ENCODE measurements at regions not wholly inside any gene's neighbourhood (a gene's known extent, or its start where the extent isn't known, plus 50 kb on each side); places are given as distances from the start of the nearest gene placed in this dataset.

DNA sequence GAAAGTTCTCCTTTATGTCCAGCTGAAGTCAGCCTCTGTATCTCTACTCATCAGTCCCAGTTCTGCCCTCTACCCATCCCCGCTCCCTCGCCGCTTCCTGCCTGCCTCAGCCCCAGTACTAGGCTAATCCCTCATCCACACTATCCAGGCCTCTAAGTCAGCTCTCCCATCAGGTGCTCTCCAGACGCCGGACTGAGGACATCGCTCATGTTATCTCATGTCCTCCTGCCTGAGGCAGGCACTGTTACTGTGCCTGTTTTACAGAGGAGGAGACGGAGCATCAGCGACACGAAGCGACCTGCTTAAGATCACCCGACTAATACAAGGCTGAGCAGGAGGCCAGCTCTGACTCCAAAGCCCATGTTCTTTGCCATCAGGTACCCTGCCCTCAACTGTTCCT lies 57.3 kb upstream of the RUNX3 start:
- in situ Hi-C loops (cut with HindIII; ENCODE audit: low pct_ligation_motif_present, low pct_unique_long_range_greater_than_20kb, low sequenced_read_pairs) = no loop called here
- no peak for DNase-seq

DNA sequence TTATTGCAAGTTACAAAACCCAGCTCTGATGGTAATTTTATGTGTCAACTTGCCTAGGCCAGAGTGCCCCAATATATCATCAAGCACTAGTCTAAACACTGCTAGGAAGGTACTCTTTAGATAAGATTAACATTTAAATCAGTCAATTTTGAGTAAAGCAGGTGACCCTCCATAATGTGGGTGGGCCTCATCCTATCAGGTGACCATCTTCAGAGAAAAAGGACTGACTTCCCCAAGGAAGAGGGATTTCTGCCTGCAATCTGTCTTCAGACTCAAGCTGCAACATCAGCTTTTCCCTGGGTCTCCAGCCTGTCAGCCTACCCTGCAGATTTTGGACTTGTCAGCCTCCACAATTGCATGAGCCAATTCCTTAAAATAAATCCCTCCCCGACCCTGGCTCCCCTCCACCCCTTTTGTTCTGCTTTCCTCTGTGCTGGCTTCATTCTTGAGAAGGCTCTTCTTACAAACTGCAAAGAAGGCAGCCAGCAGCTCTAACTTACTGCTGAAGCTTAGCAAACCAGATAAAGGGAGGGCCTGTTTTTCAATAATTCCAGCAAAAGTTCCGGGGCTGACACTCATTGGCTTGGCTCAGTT lies 56.4 kb upstream of the RUNX3 start:
- DNase-seq = no peak
- in situ Hi-C loops (cut with HindIII; ENCODE audit: low pct_ligation_motif_present, low pct_unique_long_range_greater_than_20kb, low sequenced_read_pairs) = no loop called here

DNA sequence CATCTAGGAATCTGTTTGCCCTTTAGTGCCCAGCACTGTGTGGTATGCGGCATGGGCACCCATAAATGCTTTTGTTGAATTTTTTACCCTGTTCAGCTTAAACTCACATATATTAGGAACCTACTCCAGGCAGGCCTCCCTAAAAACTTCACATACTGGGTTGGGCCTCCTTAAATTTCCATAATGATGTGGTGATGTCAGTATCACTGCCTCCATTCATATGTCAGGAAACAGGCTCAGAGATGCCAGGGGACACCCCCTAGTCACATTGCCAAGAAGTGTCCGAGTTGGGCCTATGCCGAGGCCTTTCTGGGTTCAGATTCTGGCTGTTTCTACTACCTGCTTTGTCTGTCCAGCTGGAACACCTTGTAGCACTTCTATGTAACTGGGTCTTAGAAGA lies 55.7 kb upstream of the RUNX3 start:
- no peak for DNase-seq
- in situ Hi-C loops (cut with HindIII; ENCODE audit: low pct_ligation_motif_present, low pct_unique_long_range_greater_than_20kb, low sequenced_read_pairs) = no loop called here

DNA sequence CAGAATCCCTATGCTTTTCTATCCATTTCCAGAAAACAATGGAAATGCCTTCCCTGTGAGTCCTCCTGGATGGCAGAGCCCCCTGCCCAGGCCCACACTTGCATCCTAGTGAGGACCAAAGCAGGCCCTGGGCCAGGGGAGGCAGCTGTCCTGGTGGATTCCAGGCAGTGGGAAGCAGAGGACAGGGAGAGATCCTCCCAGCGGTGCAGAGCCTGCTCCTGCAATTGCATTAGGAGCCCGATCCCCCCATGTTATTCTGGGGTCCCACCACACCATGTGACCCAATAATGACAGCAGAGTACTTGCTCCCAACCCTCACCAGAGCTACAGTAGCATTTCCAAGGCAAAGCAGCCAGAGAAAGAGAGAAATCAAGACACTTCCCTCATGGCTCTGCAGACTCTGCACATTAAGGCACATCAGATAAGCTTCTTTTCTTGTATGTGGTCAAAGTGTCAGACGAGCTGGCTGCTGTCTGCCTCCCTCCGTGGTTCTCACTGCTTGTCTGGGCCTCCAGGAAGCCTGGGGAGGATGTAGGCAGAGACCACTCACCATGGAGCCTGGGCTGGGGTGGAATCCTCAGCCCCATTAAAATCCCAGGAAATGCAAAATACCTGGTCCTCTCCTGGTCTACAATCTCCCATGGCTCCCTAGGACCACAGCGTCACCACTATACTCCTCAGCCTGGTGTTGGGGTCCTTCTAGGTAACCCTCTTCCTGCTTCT lies 54.9 kb upstream of the RUNX3 start:
- in situ Hi-C loops (cut with HindIII; ENCODE audit: low pct_ligation_motif_present, low pct_unique_long_range_greater_than_20kb, low sequenced_read_pairs) = no loop called here

DNA sequence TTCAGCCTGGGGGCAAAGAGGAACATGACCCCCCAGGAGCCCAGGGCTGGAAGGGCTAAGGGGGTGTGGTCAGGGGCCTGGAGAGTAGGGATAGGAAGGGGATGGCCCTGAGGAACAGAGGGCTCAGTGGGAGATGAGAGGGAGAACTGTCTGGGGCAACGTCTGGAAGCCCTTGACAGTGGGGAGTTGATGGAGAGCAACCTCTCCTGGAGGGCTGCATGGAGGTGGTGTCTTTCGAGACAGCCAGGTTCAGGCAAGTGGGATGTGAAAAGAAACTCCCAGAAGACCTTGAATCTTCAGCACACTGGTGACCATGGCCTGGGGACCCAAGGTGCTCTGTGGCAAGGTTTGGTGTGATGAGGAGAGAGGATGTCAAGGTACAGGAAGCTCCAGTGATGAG lies 54.2 kb upstream of the RUNX3 start:
- no peak for DNase-seq
- in situ Hi-C loops (cut with HindIII; ENCODE audit: low pct_ligation_motif_present, low pct_unique_long_range_greater_than_20kb, low sequenced_read_pairs) = no loop called here

More for the DNA sequence above, 54.9 kb upstream of the RUNX3 start:
- no peak for DNase-seq

DNA sequence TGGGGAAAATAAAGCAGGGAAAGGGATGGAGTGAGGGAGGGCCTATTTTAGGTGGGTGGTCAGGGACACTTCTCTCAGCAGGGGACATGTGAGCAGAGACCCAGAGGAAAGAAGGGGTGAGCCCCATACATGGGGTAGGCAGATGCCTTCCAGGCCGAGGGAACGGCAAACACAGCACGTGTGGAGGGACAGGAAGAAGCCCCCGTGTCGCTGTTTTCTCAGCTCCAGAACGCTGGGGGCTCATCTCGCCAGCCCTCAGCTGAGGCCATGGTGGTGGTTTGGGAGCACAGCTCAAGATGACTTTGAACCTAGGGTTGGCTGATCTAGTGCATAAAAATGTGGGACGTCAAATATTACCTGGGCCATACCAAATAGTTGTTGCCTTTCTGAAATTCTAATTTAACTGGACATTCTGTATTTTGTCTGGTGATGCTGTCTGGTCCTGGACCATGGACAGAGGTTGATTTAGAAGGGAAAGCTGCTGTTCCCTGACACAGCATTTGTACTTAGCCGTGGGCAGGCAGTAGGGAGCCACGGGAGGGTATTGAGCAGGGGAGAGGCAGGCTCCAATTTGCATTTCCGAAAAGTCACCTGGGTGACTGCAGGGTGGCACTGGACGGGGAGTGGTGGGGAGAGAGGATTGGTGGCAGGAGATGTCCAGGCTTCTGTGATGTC lies 53.1 kb upstream of the RUNX3 start:
- no peak for DNase-seq

DNA sequence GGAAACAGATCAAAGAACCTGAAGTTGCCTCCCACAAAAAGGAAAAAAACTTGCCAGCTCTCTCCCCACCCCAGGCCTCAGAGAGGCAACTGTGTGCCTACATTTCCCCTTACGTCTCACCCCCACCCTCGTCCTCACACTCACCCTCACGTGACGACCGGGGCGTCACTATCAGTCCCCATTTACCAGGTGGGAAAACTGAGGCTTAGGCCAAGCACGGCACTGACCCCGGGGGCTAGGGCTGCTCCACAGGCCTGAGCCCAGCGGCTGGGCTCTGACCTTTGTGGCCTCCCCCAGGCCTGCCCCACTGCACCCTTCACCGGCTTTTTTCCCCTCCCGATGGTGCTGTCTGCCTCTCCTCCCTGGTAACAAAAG lies 51.5 kb upstream of the RUNX3 start:
- no peak for DNase-seq
- in situ Hi-C loops (cut with HindIII; ENCODE audit: low pct_ligation_motif_present, low pct_unique_long_range_greater_than_20kb, low sequenced_read_pairs) = no loop called here

More for the DNA sequence above, 53.1 kb upstream of the RUNX3 start:
- in situ Hi-C loops (cut with HindIII; ENCODE audit: low pct_ligation_motif_present, low pct_unique_long_range_greater_than_20kb, low sequenced_read_pairs) = no loop called here

DNA sequence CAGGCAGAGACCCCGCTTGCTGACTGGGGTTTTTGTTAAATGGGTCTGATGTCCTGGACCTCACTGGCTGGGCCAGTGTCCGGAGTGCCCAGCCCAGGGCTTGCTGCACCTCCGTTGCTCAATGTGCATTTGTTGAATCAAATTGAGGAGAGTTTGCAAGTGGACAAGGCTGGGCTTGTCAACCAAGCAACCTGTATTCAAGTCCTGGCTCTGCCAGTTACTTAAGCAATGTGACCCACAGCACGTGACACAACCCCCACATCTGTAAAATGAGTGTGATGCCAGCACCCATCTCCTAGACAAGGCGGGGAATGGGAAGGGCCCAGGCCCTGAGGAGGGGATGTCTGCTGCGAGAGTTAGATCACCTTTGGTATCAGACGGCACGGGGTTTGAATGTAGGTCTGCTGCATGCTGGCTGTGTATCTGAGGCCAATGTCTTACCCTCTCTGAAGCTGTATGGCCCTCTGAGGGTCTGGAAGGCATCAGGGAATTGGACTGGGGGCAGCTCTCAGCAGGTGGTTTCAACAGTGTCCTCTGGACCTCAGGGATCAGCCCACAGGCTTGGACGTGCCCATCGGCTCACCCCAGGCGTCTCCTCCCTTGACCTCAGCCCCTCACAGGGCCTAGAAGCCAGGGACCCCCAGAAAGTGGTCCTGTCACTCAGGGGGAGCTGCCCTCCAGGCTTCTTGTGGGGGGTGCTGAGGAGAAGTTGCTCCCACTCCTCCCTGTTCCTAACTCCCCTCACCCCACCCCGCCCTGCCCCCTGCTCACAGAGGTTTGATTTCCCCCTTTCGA lies 51.0 kb upstream of the RUNX3 start:
- no peak for DNase-seq
- in situ Hi-C loops (cut with HindIII; ENCODE audit: low pct_ligation_motif_present, low pct_unique_long_range_greater_than_20kb, low sequenced_read_pairs) = no loop called here
